ENCODE measurements at regions not wholly inside any gene's neighbourhood (a gene's known extent, or its start where the extent isn't known, plus 50 kb on each side); places are given as distances from the start of the nearest gene placed in this dataset.

- no peak for TF ChIP-seq TAF1 (IDR thresholded peaks at IDR 0.05; ENCODE audit: borderline replicate concordance, low read depth, low read length)
- TF ChIP-seq ZBTB4 (CRISPR knock-in tag; IDR thresholded peaks at IDR 0.05) = no peak
- no peak for TF ChIP-seq ZNF274 (IDR thresholded peaks at IDR 0.05; ENCODE audit: insufficient read depth, insufficient read length)
- no peak for TF ChIP-seq SIN3A (IDR thresholded peaks at IDR 0.05; ENCODE audit: low read depth, low read length)
- no peak for TF ChIP-seq MAX (IDR thresholded peaks at IDR 0.05; ENCODE audit: low read depth, low read length)
- TF ChIP-seq MYB (IDR thresholded peaks at IDR 0.05; ENCODE audit: borderline replicate concordance, low read depth, low read length) = no peak
- no peak for TF ChIP-seq NR2F1 (conservative IDR thresholded peaks at IDR 0.05)
- no peak for TF ChIP-seq BCL3 (IDR thresholded peaks at IDR 0.05; ENCODE audit: borderline replicate concordance, insufficient read depth, low read depth, low read length, poor library complexity, severe bottlenecking)
- TF ChIP-seq SPI1 (IDR thresholded peaks at IDR 0.05; ENCODE audit: borderline replicate concordance, insufficient read depth, low read depth, low read length) = no peak
- no peak for TF ChIP-seq SMAD5 (IDR thresholded peaks at IDR 0.05; ENCODE audit: low read depth)
- no peak for TF ChIP-seq KDM1A (IDR thresholded peaks at IDR 0.05; ENCODE audit: borderline replicate concordance)
- TF ChIP-seq CTCF (IDR thresholded peaks at IDR 0.05 in 2 of 3, conservative IDR thresholded peaks at IDR 0.05 in 1 of 3; ENCODE audit: control insufficient read depth in 2 of 3, extremely low read depth in 1 of 3, insufficient read depth in 1 of 3, low read depth in 3 of 3, low read length in 3 of 3) = no peak
These were observed 1145.7 kb downstream of the EPHA7 start for GRCh38 chr6:92273694-92274093.

All from GM12878 (cell line).